ENCODE measurements at regions not wholly inside any gene's neighbourhood (a gene's known extent, or its start where the extent isn't known, plus 50 kb on each side); places are given as distances from the start of the nearest gene placed in this dataset.

- Histone ChIP-seq H3K27ac (no peak overlapping the region), H3K4me1 (no peaks in the 10 kb centered on the region), H3K36me3 (no peaks in the 10 kb centered on the region), H3K4me3 (no peak overlapping the region), H3K9me3 (no peaks in the 10 kb centered on the region), H3K27me3 (no peaks in the 10 kb centered on the region)
- 91 to 98% (median 94%) methylated on average over 1 of the region's 1 CpG for WGBS, 5 donors
- TF ChIP-seq CTCF (IDR thresholded peaks at IDR 0.05) (no peak), POLR2A (IDR thresholded peaks at IDR 0.05) (no peak), POLR2AphosphoS5 (IDR thresholded peaks at IDR 0.05) (no peak), EP300 (IDR thresholded peaks at IDR 0.05) (no peak)
- DNase-seq: no peak
- intact Hi-C loops (cut with DNase I; ENCODE audit: low total_unique reads): no loop called here
Measured at GRCh38 chr5:89710006-89710405, 699.5 kb downstream of the CETN3 start.

- Histone ChIP-seq H3K27me3 (no peaks in the 10 kb centered on the region), H3K27ac (no peak overlapping the region), H3K4me3 (no peak overlapping the region), H3K4me1 (no peaks in the 10 kb centered on the region), H3K9me3 (no peaks in the 10 kb centered on the region), H3K36me3 (no peaks in the 10 kb centered on the region)
- WGBS, 5 donors: 59 to 76% (median 67%) methylated on average over 2 of the region's 2 CpGs
- intact Hi-C loops (cut with DNase I; ENCODE audit: low total_unique reads): no loop called here
- TF ChIP-seq POLR2AphosphoS5 (IDR thresholded peaks at IDR 0.05) (no peak), EP300 (IDR thresholded peaks at IDR 0.05) (no peak), CTCF (IDR thresholded peaks at IDR 0.05) (no peak), POLR2A (IDR thresholded peaks at IDR 0.05) (no peak)
- DNase-seq: no peak
Measured at GRCh38 chr5:89707891-89708290, 701.7 kb downstream of the CETN3 start.

- Histone ChIP-seq H3K4me3 (no peak overlapping the region), H3K4me1 (no peaks in the 10 kb centered on the region), H3K36me3 (no peaks in the 10 kb centered on the region), H3K27me3 (no peaks in the 10 kb centered on the region), H3K27ac (no peak overlapping the region), H3K9me3 (no peaks in the 10 kb centered on the region)
- 85 to 97% (median 93%) methylated on average over 1 of the region's 1 CpG for WGBS, 5 donors
- no peak for DNase-seq
- TF ChIP-seq EP300 (IDR thresholded peaks at IDR 0.05) (no peak), POLR2AphosphoS5 (IDR thresholded peaks at IDR 0.05) (no peak)
- intact Hi-C loops (cut with DNase I; ENCODE audit: low total_unique reads): no loop called here
Measured at GRCh38 chr5:89706731-89707130, 702.8 kb downstream of the CETN3 start.

DNA sequence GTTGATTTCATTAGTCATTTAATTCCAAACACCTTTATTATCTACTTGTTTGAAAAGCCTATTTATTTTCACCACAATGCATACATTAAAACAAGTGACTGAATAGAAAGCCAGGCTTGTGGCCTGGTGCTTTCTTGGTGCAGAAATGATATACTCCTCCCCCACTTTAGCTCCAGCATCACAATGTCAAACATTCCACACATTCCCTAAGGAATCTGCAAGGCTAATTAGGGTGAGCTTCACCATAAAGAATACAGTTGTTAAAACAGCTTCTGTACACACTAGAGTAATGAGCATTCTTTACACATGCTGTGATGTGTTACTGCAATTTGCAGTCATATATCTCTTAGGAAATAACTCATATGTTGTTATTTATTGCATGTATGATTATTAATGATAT is 705.7 kb downstream of the CETN3 start:
- H3K4me3 ChIP-seq: no peak overlapping the region
- no peaks in the 10 kb centered on the region for H3K36me3 ChIP-seq
- DNase-seq: peak in 1 of 2 donors; percentile 21
- no peaks in the 10 kb centered on the region for H3K27me3 ChIP-seq
- no peaks in the 10 kb centered on the region for H3K9me3 ChIP-seq
- TF ChIP-seq POLR2A (IDR thresholded peaks at IDR 0.05): no peak
- no peak for TF ChIP-seq POLR2AphosphoS5 (IDR thresholded peaks at IDR 0.05)
- TF ChIP-seq EP300 (IDR thresholded peaks at IDR 0.05): no peak
- TF ChIP-seq CTCF (IDR thresholded peaks at IDR 0.05): no peak
- intact Hi-C loops (cut with DNase I; ENCODE audit: low total_unique reads): no loop called here
- no peaks in the 10 kb centered on the region for H3K4me1 ChIP-seq
- no peak overlapping the region for H3K27ac ChIP-seq

DNA sequence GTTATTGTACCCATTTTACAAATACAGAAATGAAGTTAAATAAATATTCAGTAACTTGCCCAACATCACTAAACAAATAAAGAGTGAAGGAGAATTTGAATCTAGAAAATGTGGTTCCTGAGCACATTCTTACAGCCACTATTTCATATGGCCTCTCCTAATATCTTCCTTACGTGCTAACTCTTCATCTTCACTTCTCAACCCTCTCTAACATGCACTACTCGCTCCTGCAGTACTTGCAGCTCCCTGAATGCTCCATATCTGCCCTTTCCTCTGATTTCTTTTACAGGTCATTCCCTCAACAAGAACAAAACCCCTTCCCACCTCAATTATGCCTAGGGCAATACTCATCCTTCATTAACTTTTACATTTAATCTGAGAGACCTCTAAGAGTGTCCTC is 711.5 kb downstream of the CETN3 start:
- no peak overlapping the region for H3K27ac ChIP-seq
- intact Hi-C loops (cut with DNase I; ENCODE audit: low total_unique reads): no loop called here
- H3K4me3 ChIP-seq: no peak overlapping the region
- no peaks in the 10 kb centered on the region for H3K4me1 ChIP-seq
- DNase-seq: no peak
- H3K36me3 ChIP-seq: no peaks in the 10 kb centered on the region
- no peak for TF ChIP-seq CTCF (IDR thresholded peaks at IDR 0.05)
- TF ChIP-seq POLR2A (IDR thresholded peaks at IDR 0.05): no peak
- TF ChIP-seq EP300 (IDR thresholded peaks at IDR 0.05): no peak
- no peak for TF ChIP-seq POLR2AphosphoS5 (IDR thresholded peaks at IDR 0.05)
- no peaks in the 10 kb centered on the region for H3K27me3 ChIP-seq
- H3K9me3 ChIP-seq: no peaks in the 10 kb centered on the region
- 69 to 86% (median 76%) methylated on average over 2 of the region's 2 CpGs for WGBS, 5 donors

Measured in stomach (tissue), 8 donors.